ENCODE measurements at regions not wholly inside any gene's neighbourhood (a gene's known extent, or its start where the extent isn't known, plus 50 kb on each side); places are given as distances from the start of the nearest gene placed in this dataset.
A peak's percentile ranks its signal among the peaks of the same experiment; 100 is the strongest.
"Not testable (repeated sequence)": the region's sequence is repeated elsewhere in the genome, so short reads cannot be mapped to it uniquely, and the experiment has no call there.

DNA sequence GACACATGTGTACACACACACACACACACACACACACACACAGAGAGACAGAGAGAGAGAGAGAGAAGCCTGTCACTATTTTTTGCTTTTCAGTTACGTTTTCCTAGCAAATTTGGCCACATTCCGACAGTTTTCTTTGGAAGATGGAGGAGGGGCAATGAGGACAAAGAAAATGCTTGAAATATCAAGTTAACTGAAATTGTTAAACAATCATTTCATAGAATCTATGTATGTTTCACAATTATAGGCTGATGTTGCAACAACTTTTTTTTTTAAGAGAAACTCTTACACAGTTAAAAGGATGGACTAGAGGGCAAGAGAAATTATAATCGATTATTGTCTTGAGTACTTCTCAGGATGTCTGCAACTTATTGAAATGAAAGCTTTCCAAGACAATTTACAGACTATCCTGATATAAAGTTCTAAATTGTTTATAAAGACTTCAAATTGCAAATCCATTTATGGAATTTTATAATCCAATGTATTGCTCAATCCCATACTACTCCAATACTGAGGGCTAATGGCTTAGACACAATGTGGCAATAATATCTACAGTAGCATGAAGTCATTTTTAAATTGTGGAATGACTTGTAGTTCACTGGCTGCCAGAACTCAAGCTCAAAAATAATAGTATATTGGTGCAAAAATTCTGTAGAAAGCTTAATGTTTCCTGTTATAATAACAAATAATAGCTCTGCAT, 647.0 kb upstream of the PCDH7 start:
- WGBS, 2 donors: 70 to 71% methylated on average over 3 of the region's 3 CpGs
- H3K9ac ChIP-seq (ENCODE audit: insufficient read depth in 1 of 2, low read length in 2 of 2): no peak overlapping the region
- H3K9me3 ChIP-seq (ENCODE audit: control insufficient read depth in 4 of 4, insufficient read depth in 3 of 4, low read length in 3 of 4): no peaks in the 10 kb centered on the region
- H3K27ac ChIP-seq (ENCODE audit: low read depth in 1 of 2, low read length in 1 of 2): no peak overlapping the region
- no peak overlapping the region for H3K4me3 ChIP-seq
- TF ChIP-seq, protein P1, sequence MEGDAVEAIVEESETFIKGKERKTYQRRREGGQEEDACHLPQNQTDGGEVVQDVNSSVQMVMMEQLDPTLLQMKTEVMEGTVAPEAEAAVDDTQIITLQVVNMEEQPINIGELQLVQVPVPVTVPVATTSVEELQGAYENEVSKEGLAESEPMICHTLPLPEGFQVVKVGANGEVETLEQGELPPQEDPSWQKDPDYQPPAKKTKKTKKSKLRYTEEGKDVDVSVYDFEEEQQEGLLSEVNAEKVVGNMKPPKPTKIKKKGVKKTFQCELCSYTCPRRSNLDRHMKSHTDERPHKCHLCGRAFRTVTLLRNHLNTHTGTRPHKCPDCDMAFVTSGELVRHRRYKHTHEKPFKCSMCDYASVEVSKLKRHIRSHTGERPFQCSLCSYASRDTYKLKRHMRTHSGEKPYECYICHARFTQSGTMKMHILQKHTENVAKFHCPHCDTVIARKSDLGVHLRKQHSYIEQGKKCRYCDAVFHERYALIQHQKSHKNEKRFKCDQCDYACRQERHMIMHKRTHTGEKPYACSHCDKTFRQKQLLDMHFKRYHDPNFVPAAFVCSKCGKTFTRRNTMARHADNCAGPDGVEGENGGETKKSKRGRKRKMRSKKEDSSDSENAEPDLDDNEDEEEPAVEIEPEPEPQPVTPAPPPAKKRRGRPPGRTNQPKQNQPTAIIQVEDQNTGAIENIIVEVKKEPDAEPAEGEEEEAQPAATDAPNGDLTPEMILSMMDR (IDR thresholded peaks at IDR 0.05; ENCODE audit: control extremely low read depth, extremely low read depth): no peak
- ATAC-seq (ENCODE audit: insufficient read depth, low FRiP score) (no peak), DNase-seq (peak; percentile 55 to 94 (median 88))
- H3K27me3 ChIP-seq (ENCODE audit: control insufficient read depth in 3 of 3, insufficient read depth in 3 of 3, low read length in 2 of 3): no peaks in the 10 kb centered on the region
- H3K36me3 ChIP-seq (ENCODE audit: control insufficient read depth in 4 of 4, insufficient read depth in 4 of 4, low read length in 4 of 4): no peaks in the 10 kb centered on the region
- H3K4me1 ChIP-seq (ENCODE audit: control insufficient read depth in 5 of 5, insufficient read depth in 5 of 5, low read length in 5 of 5): peaks cover 0 to 10% (median 4%) of the 10 kb centered on the region in 5 donors

DNA sequence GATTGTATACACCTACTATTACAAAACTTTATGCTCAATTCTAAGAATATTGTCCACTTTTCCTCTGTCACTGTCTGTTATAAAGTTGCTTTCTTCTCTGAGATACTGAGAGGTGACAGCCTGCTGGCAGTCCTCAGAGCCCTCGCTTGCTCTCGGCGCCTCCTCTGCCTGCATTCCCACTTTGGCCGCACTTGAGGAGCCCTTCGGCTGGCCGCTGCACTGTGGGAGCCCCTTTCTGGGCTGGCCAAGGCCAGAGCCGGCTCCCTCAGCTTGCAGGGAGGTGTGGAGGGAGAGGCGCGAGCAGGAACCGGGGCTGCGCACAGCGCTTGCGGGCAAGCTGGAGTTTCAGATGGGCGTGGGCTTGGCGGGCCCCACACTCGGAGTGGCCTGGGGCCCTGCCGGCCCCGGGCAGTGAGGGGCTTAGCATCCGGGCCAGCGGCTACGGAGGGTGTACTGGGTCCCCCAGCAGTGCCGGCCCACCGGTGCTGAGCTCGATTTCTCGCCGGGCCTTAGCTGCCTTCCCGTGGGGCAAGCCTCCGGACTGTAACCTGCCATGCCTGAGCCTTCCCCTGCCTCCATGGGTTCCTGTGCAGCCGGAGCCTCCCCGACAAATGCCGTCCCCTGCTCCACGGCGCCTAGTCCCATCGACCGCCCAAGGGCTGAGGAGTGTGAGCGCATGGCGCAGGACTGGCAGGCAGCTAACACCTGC, 627.6 kb upstream of the PCDH7 start:
- WGBS, 2 donors: 96 to 97% methylated on average over 37 of the region's 37 CpGs
- DNase-seq; H3K4me1 ChIP-seq (ENCODE audit: control insufficient read depth in 5 of 5, insufficient read depth in 5 of 5, low read length in 5 of 5); H3K9me3 ChIP-seq (ENCODE audit: control insufficient read depth in 4 of 4, insufficient read depth in 3 of 4, low read length in 3 of 4); H3K27ac ChIP-seq (ENCODE audit: low read depth in 1 of 2, low read length in 1 of 2); H3K36me3 ChIP-seq (ENCODE audit: control insufficient read depth in 4 of 4, insufficient read depth in 4 of 4, low read length in 4 of 4); H3K27me3 ChIP-seq (ENCODE audit: control insufficient read depth in 3 of 3, insufficient read depth in 3 of 3, low read length in 2 of 3); H3K9ac ChIP-seq (ENCODE audit: insufficient read depth in 1 of 2, low read length in 2 of 2); H3K4me3 ChIP-seq; ATAC-seq (ENCODE audit: insufficient read depth, low FRiP score): not testable (repeated sequence)

DNA sequence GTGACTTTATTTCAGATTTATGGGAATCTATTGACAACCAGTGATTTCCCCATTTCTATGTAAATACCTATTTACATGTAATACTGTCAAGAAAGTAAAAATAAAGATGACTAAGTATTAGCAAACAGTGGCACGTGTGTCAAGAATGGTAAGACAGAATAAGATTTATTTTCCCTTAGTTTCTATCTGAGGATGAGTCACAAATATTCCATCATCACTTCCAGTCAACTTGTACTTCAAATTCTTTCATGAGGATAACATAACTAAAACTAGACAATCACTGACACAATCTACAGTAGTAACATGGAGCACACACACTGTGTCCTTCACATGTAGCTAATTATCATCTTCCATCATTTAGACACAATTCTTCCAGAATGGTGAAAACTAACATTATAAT, 625.3 kb upstream of the PCDH7 start:
- ATAC-seq (ENCODE audit: insufficient read depth, low FRiP score) (no peak), DNase-seq (no peak)
- peaks cover 0 to 6% (median 0%) of the 10 kb centered on the region in 4 donors for H3K9me3 ChIP-seq (ENCODE audit: control insufficient read depth in 4 of 4, insufficient read depth in 3 of 4, low read length in 3 of 4)
- TF ChIP-seq, protein P1 (IDR thresholded peaks at IDR 0.05; ENCODE audit: control extremely low read depth, extremely low read depth): no peak
- WGBS, 2 donors: 72 to 91% methylated on average over 1 of the region's 1 CpG
- no peak overlapping the region for H3K27ac ChIP-seq (ENCODE audit: low read depth in 1 of 2, low read length in 1 of 2)
- no peak overlapping the region for H3K4me3 ChIP-seq
- H3K4me1 ChIP-seq (ENCODE audit: control insufficient read depth in 5 of 5, insufficient read depth in 5 of 5, low read length in 5 of 5): no peaks in the 10 kb centered on the region
- H3K27me3 ChIP-seq (ENCODE audit: control insufficient read depth in 3 of 3, insufficient read depth in 3 of 3, low read length in 2 of 3): no peaks in the 10 kb centered on the region
- no peaks in the 10 kb centered on the region for H3K36me3 ChIP-seq (ENCODE audit: control insufficient read depth in 4 of 4, insufficient read depth in 4 of 4, low read length in 4 of 4)
- H3K9ac ChIP-seq (ENCODE audit: insufficient read depth in 1 of 2, low read length in 2 of 2): no peak overlapping the region

DNA sequence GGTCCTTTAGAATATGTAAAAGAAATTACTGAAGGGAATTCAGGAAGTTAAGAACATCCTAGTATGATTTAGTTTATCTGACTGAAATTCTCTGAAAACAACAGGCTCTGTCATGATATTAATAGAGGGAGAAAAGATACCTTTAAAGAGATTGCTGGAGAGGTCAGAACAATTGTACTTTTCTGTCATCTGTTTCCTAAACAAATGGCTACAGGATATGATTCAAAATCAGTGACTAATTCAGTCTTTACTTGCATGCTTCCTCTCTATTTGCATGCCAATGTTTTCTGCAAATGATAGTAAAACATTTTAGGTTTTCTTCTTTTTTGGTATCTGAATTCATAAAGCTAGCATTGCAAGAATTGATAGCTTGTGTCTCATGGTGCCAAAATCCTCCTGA, 616.7 kb upstream of the PCDH7 start:
- ATAC-seq (ENCODE audit: insufficient read depth, low FRiP score) (no peak), DNase-seq (no peak)
- H3K36me3 ChIP-seq (ENCODE audit: control insufficient read depth in 4 of 4, insufficient read depth in 4 of 4, low read length in 4 of 4): no peaks in the 10 kb centered on the region
- H3K27me3 ChIP-seq (ENCODE audit: control insufficient read depth in 3 of 3, insufficient read depth in 3 of 3, low read length in 2 of 3): no peaks in the 10 kb centered on the region
- no peak overlapping the region for H3K4me3 ChIP-seq
- H3K9ac ChIP-seq (ENCODE audit: insufficient read depth in 1 of 2, low read length in 2 of 2): no peak overlapping the region
- no peak overlapping the region for H3K27ac ChIP-seq (ENCODE audit: low read depth in 1 of 2, low read length in 1 of 2)
- TF ChIP-seq, protein P1 (IDR thresholded peaks at IDR 0.05; ENCODE audit: control extremely low read depth, extremely low read depth): no peak
- no peaks in the 10 kb centered on the region for H3K4me1 ChIP-seq (ENCODE audit: control insufficient read depth in 5 of 5, insufficient read depth in 5 of 5, low read length in 5 of 5)
- H3K9me3 ChIP-seq (ENCODE audit: control insufficient read depth in 4 of 4, insufficient read depth in 3 of 4, low read length in 3 of 4): no peaks in the 10 kb centered on the region
